ENCODE measurements at regions not wholly inside any gene's neighbourhood (a gene's known extent, or its start where the extent isn't known, plus 50 kb on each side); places are given as distances from the start of the nearest gene placed in this dataset.

DNA sequence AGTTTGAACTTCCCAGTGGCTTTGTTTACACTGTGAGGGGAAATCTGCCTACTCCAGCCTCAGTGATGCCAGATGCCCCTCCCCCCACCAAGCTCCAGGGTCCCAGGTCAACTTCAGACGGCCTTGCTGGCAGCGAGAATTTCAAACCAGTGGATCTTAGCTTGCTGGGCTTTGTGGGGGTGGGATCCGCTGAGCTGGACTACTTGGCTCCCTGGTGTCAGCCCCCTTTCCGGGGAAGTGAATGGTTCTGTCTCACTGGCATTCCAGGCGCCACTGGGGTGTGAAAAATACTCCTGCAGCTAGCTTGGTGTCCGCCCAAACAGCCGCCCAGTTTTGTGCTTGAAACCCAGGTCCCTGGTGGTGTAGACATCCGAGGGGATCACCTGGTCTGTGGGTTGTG lies 70.0 kb upstream of the NEUROD1 start:
- Histone ChIP-seq H3K18ac (ENCODE audit: insufficient read length, low read depth, low read length) (no peak overlapping the region), H3K4me1 (ENCODE audit: insufficient read depth, low read length) (no peaks in the 10 kb centered on the region), H4K5ac (ENCODE audit: insufficient read length, low read depth, low read length) (no peak overlapping the region), H3K56ac (ENCODE audit: insufficient read length, low read depth, low read length) (no peak overlapping the region), H3T11ph (ENCODE audit: low read length) (no peak overlapping the region), H3K9me3 (ENCODE audit: control insufficient read depth, low read depth, low read length) (no peaks in the 10 kb centered on the region), H3K79me1 (ENCODE audit: insufficient read depth, low read depth, low read length, poor library complexity, severe bottlenecking) (no peaks in the 10 kb centered on the region), H3K23me2 (ENCODE audit: insufficient read length, low read depth, low read length, poor library complexity, severe bottlenecking) (no peaks in the 10 kb centered on the region), H2BK15ac (ENCODE audit: low read depth, low read length) (no peak overlapping the region), H2BK5ac (ENCODE audit: insufficient read length, low read length) (no peak overlapping the region), H3K14ac (ENCODE audit: insufficient read depth, low read length) (0 out of 2 replicates have a peak overlapping the region, but pooled peaks have one; percentile 51), H3K27me3 (ENCODE audit: insufficient read depth, low read length) (no peaks in the 10 kb centered on the region), H4K8ac (replicated peaks; ENCODE audit: insufficient read length, low read depth, low read length) (no peak overlapping the region), H2BK12ac (ENCODE audit: insufficient read length, low read depth, low read length) (no peak overlapping the region), H3K4me2 (ENCODE audit: insufficient read depth, insufficient read length, low read length) (no peak overlapping the region), H3K23ac (ENCODE audit: insufficient read length, low read depth, low read length) (no peak overlapping the region), H3K27ac (ENCODE audit: insufficient read length, low read depth, low read length) (no peak overlapping the region), H2BK120ac (ENCODE audit: low read depth, low read length, poor library complexity, severe bottlenecking) (no peak overlapping the region), H3K4ac (ENCODE audit: low read depth, low read length) (no peak overlapping the region), H2AK5ac (ENCODE audit: insufficient read length, low read length) (no peak overlapping the region), H3K79me2 (ENCODE audit: insufficient read depth, low read length) (no peaks in the 10 kb centered on the region), H2BK20ac (ENCODE audit: low read depth, low read length, poor library complexity, severe bottlenecking) (no peak overlapping the region), H4K91ac (ENCODE audit: insufficient read length, low read depth, low read length) (no peak overlapping the region), H2AFZ (ENCODE audit: low read length) (no peak overlapping the region), H4K20me1 (ENCODE audit: control insufficient read depth, insufficient read depth, insufficient read length) (no peaks in the 10 kb centered on the region), H3K9ac (ENCODE audit: extremely low read depth, insufficient read length, low read length) (no peak overlapping the region)
- TF ChIP-seq, protein P1, sequence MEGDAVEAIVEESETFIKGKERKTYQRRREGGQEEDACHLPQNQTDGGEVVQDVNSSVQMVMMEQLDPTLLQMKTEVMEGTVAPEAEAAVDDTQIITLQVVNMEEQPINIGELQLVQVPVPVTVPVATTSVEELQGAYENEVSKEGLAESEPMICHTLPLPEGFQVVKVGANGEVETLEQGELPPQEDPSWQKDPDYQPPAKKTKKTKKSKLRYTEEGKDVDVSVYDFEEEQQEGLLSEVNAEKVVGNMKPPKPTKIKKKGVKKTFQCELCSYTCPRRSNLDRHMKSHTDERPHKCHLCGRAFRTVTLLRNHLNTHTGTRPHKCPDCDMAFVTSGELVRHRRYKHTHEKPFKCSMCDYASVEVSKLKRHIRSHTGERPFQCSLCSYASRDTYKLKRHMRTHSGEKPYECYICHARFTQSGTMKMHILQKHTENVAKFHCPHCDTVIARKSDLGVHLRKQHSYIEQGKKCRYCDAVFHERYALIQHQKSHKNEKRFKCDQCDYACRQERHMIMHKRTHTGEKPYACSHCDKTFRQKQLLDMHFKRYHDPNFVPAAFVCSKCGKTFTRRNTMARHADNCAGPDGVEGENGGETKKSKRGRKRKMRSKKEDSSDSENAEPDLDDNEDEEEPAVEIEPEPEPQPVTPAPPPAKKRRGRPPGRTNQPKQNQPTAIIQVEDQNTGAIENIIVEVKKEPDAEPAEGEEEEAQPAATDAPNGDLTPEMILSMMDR (conservative IDR thresholded peaks at IDR 0.05) = no peak
- DNase-seq = peak; percentile 31
- no peak overlapping the region for H3K27ac Mint-ChIP-seq
- H3K4me3 Mint-ChIP-seq = no peak overlapping the region
- H3K36me3 Mint-ChIP-seq (ENCODE audit: insufficient read depth in 1 of 3, low read depth in 3 of 3) = no peaks in the 10 kb centered on the region
- H3K9me3 Mint-ChIP-seq = no peaks in the 10 kb centered on the region
- no CpG with 5 or more reads among the region's 8 CpGs for WGBS (ENCODE audit: extremely low coverage, insufficient read length, low lambda C conversion rate)
- peaks cover 7 to 8% of the 10 kb centered on the region in 2 experiments; a peak in 3 of 4 replicates for H3K4me1 Mint-ChIP-seq
- no peaks in the 10 kb centered on the region; the same call in 1 of the 2 replicates for H3K27me3 Mint-ChIP-seq (ENCODE audit: low read depth)

Data from H9 (cell line).